GM19455 (cell line): ENCODE measurements at regions not wholly inside any gene's neighbourhood (a gene's known extent, or its start where the extent isn't known, plus 50 kb on each side); places are given as distances from the start of the nearest gene placed in this dataset.

Experiments
- ATAC-seq: cut with Tn5 transposase; IDR thresholded peaks from one replicate; pipeline ENCODE4 v1.9.1; 2021; ENCODE audit not compliant: unreplicated experiment

GRCh38 chr5:81856948-81857928, 106.3 kb upstream of the SSBP2 start:
- ATAC-seq = no peak

- ATAC-seq = no peak
These were observed 104.7 kb upstream of the SSBP2 start for GRCh38 chr5:81855591-81855990.

- no peak for ATAC-seq
These were observed 104.0 kb upstream of the SSBP2 start for GRCh38 chr5:81854915-81855314.

- ATAC-seq = no peak
These were observed 103.6 kb upstream of the SSBP2 start for GRCh38 chr5:81854485-81854884.

- ATAC-seq = no peak
These were observed 102.1 kb upstream of the SSBP2 start for GRCh38 chr5:81853030-81853357.

GRCh38 chr5:81852291-81853029, 101.6 kb upstream of the SSBP2 start:
- ATAC-seq = no peak

GRCh38 chr5:81851481-81852178, 100.7 kb upstream of the SSBP2 start:
- peak; percentile 84 for ATAC-seq

- no peak for ATAC-seq
These were observed 99.8 kb upstream of the SSBP2 start for GRCh38 chr5:81850501-81851357.

- no peak for ATAC-seq
These were observed 99.0 kb upstream of the SSBP2 start for GRCh38 chr5:81849770-81850367.

- ATAC-seq = no peak
These were observed 97.5 kb upstream of the SSBP2 start for GRCh38 chr5:81848362-81848880.

GRCh38 chr5:81846301-81846700, 95.4 kb upstream of the SSBP2 start:
- no peak for ATAC-seq

- ATAC-seq = no peak
These were observed 92.9 kb upstream of the SSBP2 start for GRCh38 chr5:81843845-81844244.

- no peak for ATAC-seq
These were observed 92.0 kb upstream of the SSBP2 start for GRCh38 chr5:81842795-81843398.

GRCh38 chr5:81839034-81839433, 88.1 kb upstream of the SSBP2 start:
- ATAC-seq = no peak

- peak; percentile 82 for ATAC-seq
These were observed 87.5 kb upstream of the SSBP2 start for GRCh38 chr5:81838307-81838906.

- ATAC-seq = no peak
These were observed 86.9 kb upstream of the SSBP2 start for GRCh38 chr5:81837667-81838306.

- no peak for ATAC-seq
These were observed 85.0 kb upstream of the SSBP2 start for GRCh38 chr5:81835814-81836367.

- ATAC-seq = no peak
These were observed 83.2 kb upstream of the SSBP2 start for GRCh38 chr5:81834021-81834660.
